GM19395 (cell line): ENCODE measurements at regions not wholly inside any gene's neighbourhood (a gene's known extent, or its start where the extent isn't known, plus 50 kb on each side); places are given as distances from the start of the nearest gene placed in this dataset.
"Not testable (repeated sequence)": the region's sequence is repeated elsewhere in the genome, so short reads cannot be mapped to it uniquely, and the experiment has no call there.

Experiments
- ATAC-seq: cut with Tn5 transposase; IDR thresholded peaks from one replicate; pipeline ENCODE4 v1.9.1; 2021; ENCODE audit warnings: mild to moderate bottlenecking, moderate library complexity; ENCODE audit not compliant: unreplicated experiment

DNA sequence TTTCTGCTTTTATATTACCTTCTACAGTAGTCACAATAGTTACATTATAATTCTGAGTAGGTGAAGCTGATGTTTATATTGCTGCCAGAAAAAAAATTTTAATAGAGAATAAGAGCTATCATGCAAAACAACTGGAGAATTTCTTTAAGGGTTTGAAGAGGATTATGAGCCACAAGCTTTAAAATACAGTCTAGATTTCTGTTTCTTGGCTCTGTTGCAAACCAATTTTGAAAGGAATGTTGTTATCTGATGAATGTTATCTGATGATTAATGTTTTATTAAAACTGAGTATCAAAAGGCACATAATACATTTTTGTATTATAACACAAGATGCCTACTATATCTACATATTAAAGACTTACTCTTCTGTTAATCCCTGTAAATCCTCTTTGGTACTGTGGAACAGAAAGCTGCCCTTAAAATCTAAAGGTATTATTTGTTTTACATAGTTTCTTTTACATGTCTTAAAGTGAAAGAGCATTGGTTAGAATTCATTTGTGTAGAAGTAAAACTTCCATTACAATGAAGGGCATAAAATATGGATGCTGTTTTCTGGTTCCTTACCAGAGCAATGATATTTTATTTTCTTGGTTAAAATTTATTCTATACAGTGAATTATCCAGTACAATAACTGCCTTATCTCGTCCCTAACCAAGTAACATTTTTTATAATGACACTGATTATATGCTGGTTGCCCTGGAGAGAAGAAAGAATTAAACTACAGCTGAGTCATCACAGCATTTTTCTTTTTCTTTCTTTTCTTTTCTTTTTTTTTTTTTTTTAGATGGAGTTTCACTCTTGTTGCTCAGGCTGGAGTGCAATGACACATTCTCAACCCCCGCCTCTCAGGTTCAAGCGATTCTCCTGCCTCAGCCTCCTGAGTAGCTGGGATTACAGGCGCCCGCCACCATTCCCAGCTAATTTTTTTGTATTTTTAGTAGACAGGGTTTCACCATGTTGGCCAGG, 205.7 kb downstream of the TANC2 start:
- ATAC-seq = no peak

DNA sequence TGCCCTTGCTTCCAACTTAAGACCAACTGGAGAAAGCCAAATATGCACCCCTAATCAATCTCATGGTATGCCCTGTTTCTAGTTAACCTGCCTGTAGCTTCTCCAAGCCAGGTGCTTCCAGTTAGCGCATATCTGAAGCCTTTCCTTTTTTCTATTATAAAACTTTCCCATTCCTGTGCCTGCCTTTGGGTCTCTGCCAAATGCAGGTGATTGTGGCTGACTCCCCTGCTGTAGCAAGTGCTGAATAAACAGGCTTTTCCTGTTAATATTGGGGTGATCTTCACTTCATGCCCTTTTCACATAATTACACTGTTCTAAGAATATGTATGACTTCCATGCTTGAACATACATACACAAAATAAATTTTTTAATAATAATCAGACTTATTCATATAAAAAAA, 207.4 kb downstream of the TANC2 start:
- no peak for ATAC-seq

DNA sequence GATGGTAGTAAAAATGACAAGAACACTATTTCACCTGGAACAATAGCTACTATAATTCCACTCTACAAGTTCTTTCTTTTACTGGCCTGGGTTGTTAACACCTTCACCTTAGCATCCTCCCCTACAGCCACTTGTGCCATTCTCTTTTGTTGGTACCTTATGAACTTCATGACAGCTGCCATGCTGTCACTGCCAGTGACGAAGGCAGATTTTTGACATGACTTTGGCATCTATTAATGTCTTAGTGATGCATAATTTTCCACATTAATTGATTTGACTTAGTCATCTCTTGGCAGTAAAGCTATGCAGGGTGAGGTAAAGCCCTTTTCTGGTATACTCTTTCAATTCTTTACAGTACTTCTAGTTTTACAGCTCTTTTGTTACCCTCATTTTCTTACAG, 207.9 kb downstream of the TANC2 start:
- no peak for ATAC-seq

DNA sequence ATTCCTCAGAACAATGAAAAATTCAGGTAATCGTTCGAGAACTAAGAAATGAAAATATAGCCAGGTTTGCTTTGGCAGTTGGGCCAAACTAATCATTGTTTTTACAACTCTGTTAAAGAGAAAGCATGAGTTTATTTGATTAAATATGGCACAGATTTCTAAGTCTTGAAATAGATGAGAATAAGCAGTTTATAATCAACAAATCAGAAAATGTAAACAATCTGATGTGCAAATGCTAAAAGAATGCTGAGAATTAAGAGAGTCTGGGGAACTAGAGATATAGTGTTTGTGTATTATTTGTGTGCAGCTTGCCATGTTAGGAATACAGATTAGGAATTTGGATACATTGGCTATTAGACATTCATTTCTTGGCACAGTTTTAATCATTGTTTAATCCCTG, 212.5 kb downstream of the TANC2 start:
- no peak for ATAC-seq

DNA sequence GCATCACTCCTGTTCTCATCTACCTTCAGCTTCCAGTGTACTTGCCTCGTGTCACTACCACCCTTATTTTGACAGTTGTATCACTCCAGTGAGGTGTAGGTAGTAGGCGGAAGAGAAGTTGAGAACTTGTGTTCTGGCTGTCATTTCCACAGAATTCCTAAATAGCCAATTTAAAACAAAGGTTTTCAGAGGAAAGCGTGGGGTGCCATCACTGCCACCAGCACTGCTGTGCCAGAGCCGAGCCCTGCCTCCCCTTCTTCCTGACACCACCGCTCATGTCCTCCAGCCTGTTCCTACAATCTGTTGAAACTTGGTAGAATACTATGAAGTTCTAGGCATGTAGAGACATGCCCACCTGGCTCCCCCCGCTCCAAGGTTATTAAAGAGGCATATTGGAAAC, 215.8 kb downstream of the TANC2 start:
- no peak for ATAC-seq

DNA sequence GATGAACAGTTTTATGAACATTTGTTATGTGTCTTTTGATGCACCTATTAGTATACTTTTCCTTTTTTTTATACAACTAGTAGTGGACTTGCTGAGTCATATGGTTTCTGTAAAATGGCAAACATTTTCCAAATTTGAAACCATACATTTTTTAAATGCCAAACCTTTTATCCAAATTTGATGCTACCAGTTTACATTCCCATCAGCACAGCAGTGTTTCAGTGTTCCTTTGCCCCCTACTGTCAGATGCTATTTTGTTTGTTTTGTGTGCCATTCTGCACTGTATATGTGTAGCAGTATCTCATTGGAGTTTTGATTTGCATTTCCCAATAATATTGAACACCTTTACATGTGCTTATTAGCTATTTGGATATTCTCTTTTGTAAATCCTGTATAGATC, 219.4 kb downstream of the TANC2 start:
- ATAC-seq = no peak

DNA sequence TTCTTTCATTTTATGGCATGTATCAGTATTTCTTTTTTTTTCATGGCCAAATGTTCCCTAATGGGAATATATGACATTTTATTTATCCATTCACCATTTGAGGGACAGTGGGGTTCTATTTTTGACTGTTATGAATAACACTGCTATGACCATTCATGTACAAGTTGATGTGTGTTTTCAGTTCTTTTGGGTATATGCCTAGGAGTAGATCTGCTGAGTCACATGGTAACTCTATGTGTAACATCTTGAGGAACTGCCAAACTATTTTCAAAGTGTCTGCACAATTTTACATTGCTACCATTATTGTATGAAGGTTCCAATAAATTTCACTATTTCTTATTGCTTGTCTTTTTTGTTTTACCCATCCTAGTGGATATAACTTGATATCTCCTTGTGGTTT, 223.0 kb downstream of the TANC2 start:
- ATAC-seq = no peak

DNA sequence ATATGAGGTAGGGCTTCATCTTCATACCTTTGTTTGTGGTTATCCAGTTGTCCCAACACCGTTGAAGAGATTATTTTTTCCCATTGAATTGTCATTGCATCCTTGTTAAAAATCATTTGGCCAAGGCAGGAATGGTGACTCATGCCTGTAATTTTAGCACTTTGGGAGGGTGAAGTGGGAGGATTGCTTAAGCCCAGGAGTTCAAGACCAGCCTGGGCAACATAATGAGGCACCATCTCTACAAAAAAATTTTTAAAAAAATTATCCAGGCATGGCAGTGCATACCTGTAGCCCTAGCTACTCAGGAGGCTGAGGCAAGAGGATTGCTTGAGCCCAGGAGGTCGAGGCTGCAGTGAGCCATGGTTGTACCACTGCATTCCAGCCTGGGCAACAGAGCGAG, 223.9 kb downstream of the TANC2 start:
- no peak for ATAC-seq

DNA sequence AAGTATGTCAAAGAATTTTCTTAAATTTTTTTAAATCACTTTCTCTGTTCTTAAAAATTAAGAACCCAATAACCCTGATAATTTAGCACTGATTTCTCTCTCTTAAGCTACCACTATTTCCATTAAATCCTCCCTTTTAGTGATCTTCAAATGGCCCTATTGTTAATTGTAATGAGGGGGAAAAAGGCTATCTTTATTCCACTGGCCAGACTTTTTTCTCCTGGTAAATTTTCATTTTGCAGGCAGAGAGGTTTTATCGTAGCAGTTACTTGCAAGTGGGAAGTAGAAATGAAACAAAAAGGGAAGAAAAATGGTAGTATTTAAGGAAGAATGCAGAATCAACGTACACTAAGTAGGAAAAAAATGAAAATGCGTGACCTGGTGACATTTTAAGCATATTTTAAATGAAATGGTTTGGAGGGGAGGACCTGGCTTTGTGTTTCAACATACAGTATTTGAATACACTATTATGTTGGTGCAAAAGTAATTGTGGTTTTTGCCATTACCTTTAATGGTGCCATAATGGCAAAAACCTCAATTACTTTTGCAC, 224.9 kb downstream of the TANC2 start:
- no peak for ATAC-seq

DNA sequence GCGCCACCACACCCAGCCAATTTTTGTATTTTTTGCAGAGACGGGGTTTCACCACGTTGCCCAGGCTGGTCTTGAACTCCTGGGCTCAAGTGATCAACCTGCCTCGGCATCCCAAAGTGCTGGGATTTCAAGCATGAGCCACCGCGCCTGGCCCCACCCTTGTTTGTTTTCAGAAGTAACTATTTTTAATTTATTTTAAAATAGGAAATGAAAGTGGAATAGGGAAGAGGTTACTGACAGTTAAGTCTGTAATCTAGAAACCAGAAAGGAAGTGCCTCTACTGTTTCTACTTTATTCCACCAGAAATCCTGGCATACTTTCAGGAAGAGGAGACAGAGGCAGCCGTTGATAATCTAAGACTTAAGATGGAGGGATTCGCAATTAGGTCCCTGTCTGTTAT, 225.6 kb downstream of the TANC2 start:
- ATAC-seq = no peak

DNA sequence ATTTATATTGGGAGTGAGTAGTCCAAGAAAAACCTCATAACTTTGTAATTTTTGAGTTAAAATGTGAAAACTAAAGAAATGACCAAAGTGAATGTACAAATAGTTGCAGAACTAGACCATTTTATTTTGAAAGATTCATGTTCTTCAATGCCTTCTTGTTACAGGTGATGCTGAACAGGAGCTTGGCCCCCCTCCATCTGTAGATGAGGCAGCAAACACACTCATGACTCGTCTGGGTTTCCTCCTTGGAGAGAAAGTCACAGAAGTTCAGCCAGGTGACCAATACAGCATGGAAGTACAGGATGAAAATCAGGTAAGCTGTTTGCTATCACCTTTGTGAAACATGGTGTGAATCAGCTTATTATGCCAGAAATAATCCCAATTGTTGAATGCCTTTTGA, 227.8 kb downstream of the TANC2 start:
- no peak for ATAC-seq

DNA sequence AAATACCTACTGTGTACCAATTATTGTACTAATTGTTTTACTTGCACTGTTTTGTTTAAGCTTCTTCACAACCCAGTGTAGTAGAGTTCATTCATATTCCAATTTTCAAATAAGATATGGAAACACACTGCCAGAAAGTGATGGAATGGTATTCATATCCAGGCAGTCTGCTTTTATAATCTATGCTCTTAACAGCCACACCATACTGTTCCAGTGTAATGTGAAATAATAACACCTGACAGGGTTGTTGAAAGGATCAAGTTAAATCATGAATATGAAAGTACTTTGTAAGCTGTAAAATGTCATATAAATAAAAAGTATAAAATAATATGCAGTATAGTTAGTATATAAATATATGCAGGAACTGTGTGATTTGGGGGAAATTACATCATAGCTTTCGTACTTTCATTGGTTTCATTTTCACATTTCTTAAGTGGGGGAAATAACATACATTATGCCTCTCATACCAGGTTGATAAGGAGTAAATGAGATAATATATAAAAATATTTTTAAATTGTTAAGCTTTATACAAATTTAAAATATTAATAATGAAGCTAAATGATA, 230.8 kb downstream of the TANC2 start:
- no peak for ATAC-seq

DNA sequence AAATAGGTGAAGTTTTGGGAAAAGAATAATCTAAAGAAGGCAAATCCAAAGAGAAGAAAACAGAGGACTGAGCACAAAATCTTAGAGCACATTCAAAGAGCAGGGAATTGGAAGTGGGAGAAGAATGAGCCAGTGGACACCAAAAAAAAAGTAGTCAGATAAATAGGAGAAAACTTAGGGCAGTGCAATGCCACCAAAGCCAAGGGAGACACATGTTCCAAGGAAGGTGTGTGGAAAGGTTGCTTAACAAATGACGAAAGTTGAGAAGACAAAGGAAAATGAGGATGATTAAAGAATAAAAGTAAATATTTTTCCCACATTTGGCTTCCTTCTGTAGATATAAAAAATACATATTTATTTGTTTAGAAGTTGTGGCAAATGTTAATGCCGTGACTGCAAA, 237.6 kb downstream of the TANC2 start:
- no peak for ATAC-seq

DNA sequence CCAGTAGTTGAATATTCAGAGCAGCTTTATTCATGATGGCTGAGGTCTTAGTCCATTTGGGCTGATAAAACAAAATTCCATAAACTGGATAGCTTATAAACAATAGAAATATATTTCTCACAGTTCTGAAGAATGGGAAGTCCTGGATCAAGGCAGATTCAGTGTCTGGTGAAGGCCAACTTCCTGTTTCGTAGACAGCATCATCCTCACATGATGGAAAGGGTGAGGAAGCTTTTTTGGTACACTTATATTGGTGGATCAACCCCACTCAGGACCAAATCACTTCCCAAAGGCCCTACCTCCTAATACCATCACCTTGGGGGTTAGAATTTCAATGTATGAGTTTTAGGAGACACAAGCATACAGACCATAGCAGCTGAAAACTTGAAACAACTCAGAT, 224.2 kb downstream of the CYB561 start:
- no peak for ATAC-seq

DNA sequence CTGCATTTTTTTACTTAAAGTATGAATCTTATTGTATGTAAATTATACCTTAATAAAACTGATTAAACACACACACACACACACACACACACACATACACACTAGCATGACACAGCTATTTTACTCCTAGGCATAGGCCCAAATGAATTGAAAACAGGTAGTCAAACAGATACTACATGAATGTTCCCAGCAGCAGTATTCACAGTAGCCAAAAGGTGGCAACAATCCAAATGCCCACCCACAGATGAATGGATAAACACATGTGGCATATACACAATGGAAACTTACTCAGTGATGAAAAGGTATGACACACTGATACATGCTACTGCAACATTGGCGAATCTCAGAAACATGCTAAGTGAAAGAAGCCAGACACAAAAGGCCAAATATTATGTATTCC, 223.5 kb downstream of the CYB561 start:
- ATAC-seq = no peak

DNA sequence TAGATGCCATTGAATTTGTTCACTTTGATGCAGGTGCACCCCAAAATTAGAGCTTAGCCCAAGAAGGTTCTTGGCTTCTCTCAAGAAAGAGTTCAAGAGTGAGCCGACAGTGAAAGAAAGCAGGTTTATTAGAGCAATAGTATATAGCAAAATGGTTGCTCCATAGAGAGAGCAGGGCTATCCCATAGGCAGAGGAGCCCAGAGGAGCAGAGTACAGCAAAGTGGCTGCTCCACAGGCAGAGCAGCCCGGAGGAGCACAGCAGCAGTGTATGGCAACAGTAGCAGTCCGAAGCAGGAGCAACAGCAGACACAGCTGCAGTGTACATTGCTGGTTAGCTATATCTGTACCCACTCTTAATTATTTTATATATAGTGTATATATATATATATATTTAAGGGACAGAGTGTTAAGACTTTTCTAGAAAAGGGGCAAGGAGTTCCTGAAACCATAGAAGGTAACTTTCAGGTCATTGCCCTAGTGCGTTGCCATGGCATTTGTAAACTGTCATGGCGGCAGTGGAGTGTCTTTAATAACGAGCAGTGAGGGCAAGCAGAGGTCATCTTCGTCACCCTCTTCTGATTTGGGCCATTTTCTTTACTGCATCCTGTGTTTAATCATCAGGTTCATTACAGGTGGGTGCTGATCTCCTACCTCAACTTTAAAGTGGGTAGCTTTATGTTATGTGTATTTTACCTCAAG, 222.7 kb downstream of the CYB561 start:
- ATAC-seq = no peak

DNA sequence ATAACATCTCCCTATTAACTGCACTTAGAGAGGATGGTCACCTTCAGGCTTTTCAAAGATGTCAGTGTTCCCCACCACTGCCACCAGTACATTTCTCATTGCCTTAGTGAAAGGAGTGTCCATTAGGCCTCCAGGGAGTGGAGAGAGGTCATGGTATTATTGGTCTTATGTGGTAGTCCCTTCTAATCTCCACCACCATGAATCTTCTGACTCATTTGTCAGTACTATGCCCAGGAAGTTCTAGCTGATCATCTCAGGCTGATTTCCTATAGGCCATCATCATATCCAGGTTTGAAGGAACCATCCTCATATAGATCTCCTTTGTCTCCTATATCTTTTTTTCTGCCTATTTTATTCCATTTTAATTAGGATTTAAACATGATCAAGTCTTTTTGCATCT, 221.5 kb downstream of the CYB561 start:
- ATAC-seq = no peak

DNA sequence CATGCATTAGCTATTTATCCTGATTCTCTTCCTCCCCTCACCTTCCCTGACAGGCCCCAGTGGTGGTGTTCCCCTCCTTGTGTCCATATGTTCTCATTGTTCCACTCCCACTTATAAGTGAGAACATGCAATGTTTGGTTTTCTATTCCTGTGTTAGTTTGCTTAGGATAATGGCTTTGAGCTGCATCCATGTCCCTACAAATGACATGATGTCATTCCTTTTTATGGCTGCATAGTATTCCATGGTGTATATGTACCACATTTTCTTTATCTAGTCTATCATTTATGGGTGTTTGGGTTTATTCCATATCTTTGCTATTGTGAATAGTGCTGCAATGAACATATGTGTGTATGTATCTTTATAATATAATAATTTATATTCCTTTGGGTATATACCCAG, 219.4 kb downstream of the CYB561 start:
- not testable (repeated sequence) for ATAC-seq

DNA sequence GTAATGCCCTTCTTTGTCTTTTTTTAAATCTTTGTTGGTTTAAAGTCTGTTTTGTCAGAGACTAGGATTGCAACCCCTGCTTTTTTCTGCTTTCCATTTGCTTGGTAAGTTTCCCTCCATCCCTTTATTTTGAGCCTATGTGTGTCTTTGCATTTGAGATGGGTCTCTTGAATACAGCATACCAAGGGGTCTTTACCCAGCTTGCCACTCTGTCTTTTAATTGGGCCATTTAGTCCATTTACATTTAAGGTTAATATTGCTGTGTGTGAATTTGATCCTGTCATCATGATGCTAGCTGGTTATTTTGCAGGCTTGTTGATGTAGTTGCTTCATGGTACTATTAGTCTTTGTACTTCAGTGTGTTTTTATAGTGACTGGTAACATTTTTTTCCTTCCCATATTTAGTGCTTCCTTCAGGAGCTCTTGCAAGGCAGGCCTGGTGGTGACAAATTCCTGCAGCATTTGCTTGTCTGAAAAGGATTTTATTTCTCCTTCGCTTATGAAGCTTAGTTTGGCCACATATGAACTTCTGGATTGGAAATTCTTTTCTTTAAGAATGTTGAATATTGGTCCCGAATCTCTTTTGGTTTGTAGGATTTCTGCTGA, 215.0 kb downstream of the CYB561 start:
- ATAC-seq = not testable (repeated sequence)

DNA sequence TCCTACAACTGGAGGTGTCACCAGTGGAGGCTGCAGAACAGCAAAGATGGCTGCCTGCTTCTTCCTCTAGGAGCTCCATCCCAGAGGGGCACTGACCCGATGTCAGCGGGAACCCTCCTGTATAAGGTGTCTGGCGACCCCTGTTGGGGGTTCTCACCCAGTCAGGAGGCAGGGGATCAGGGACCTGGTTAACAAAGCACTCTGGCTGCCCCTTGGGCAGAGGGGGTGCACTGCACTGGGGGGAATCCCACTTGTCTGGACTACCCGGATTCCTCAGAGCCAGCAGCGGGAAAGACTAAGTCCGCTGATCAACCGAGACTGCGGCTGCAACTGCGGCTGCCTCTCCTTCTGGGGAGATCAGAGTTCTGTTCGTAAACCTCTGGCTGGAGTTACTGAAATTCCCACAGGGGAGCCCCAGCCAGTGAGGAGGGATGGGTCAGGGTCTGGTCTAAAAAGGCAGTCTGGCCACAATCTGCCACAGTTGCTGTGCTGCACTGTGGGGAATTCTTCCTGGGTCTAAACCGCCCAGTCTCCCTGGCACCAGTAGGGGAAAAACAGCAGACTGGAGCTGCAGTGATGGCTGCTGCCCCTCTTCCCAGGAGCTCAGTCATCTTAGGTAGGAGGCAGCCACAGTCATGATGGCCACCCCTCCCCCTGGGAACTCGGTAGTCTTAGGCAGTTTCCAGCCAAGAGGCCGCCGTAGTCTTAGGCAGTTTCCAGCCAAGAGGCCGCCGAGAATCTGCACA, 213.4 kb downstream of the CYB561 start:
- ATAC-seq = no peak

DNA sequence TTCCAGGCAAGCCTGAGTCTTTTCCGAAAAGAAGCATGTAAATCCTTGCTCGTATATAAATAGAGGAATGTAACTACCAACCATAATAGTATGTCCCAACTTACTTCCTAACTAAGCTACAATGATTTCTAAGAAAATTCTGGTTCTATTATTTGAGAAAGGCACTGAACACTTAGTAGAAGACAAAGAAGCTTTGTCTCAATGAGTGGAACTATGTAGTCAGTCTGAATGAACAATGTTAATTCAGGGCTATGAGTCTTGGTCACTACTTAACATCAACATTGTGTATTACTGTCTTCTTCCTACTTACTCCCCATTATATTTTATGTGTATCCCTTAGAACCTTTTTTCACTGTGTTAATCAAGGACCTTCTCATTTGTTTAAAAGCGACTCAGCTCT, 206.0 kb downstream of the CYB561 start:
- no peak for ATAC-seq
